OCI-LY7 (cell line): ENCODE measurements at regions not wholly inside any gene's neighbourhood (a gene's known extent, or its start where the extent isn't known, plus 50 kb on each side); places are given as distances from the start of the nearest gene placed in this dataset.

Experiments used
- BruUV-seq: library from RNA; stranded (reverse); fragments of 400-500 nt; replicated peaks from 2 replicates; lab custom pipeline; 2021; lab: Mats Ljungman, UMichigan
- CTCF ChIA-PET: fragments of 300-600 bp; sonication (Branson Sonifier 250); formaldehyde crosslinking; loops from one replicate; lab custom pipeline; 2022; ENCODE audit warnings: antibody characterized with exemption; ENCODE audit not compliant: unreplicated experiment; lab: Charles Lee
- POLR2A ChIA-PET: fragments of 300-600 bp; sonication (Branson Sonifier 250); formaldehyde crosslinking; loops from one replicate; lab custom pipeline; 2022; ENCODE audit warnings: antibody characterized with exemption; lab: Charles Lee
- DNase-seq: peaks from one replicate; pipeline ENCODE4 v3.0.0-alpha.2; 2015; ENCODE audit warnings: low spot score
- H2AFZ ChIP-seq: fragments of 200-600 bp; sonication (generic), shearing (Covaris generic); 2 replicates; pipeline ENCODE4 v1.6.1; 2014; ENCODE audit warnings: mild to moderate bottlenecking, antibody characterized with exemption, low read length, moderate library complexity
- H3K27ac ChIP-seq: fragments of 200-600 bp; sonication (generic); 2 replicates; pipeline ENCODE4 v1.5.1; 2014; ENCODE audit warnings: mixed run types, low read depth, mild to moderate bottlenecking, moderate library complexity, low read length, inconsistent platforms; ENCODE audit not compliant: poor library complexity, severe bottlenecking
- H3K36me3 ChIP-seq: fragments of 200-600 bp; sonication (generic); 2 replicates; pipeline ENCODE4 v1.6.1; 2014; ENCODE audit warnings: mild to moderate bottlenecking, antibody characterized with exemption, low read length, moderate library complexity, mixed read lengths; ENCODE audit not compliant: insufficient read depth
- H3K4me1 ChIP-seq: fragments of 200-600 bp; sonication (generic); 2 replicates; pipeline ENCODE4 v1.5.1; 2014; ENCODE audit warnings: mild to moderate bottlenecking, low read length; ENCODE audit not compliant: insufficient read depth, poor library complexity, severe bottlenecking
- H3K4me2 ChIP-seq: fragments of 200-600 bp; sonication (generic); 2 replicates; pipeline ENCODE4 v1.6.1; 2014; ENCODE audit warnings: mild to moderate bottlenecking, low read length
- H3K4me3 ChIP-seq: fragments of 200-600 bp; sonication (generic); 2 replicates; pipeline ENCODE4 v1.5.1; 2014; ENCODE audit warnings: mild to moderate bottlenecking, low read depth, low read length; ENCODE audit not compliant: poor library complexity, severe bottlenecking
- H3K79me2 ChIP-seq: fragments of 200-600 bp; sonication (generic); 2 replicates; pipeline ENCODE4 v1.6.1; 2016; ENCODE audit warnings: low read depth, mild to moderate bottlenecking, low read length, moderate library complexity, mixed read lengths; ENCODE audit not compliant: insufficient read depth
- H3K9me2 ChIP-seq: fragments of 200-600 bp; sonication (generic); 2 replicates; pipeline ENCODE4 v1.6.1; 2016; ENCODE audit warnings: mild to moderate bottlenecking, low read length, mixed read lengths; ENCODE audit not compliant: insufficient read depth
- H3K9me3 ChIP-seq: fragments of 200-600 bp; sonication (generic); 2 replicates; pipeline ENCODE4 v1.6.1; 2014; ENCODE audit warnings: mild to moderate bottlenecking, mixed run types, low read length, mixed read lengths
- H4K20me1 ChIP-seq: fragments of 200-600 bp; sonication (generic); 2 replicates; pipeline ENCODE4 v1.6.1; 2014; ENCODE audit warnings: mild to moderate bottlenecking, antibody characterized with exemption, low read length, moderate library complexity, mixed read lengths; ENCODE audit not compliant: insufficient read depth
- EZH2phosphoT487 ChIP-seq: fragments of 200-600 bp; sonication (generic); IDR thresholded peaks from 2 replicates; pipeline ENCODE4 v1.6.1; 2018; ENCODE audit warnings: low read depth, borderline replicate concordance, mild to moderate bottlenecking, mixed run types, antibody characterized with exemption, low read length, moderate library complexity, mixed read lengths
- intact Hi-C: fragments of 100-400 bp; cut with micrococcal nuclease; formaldehyde crosslinking; loops from one replicate; pipeline ENCODE4 v1.10.0; 2022; ENCODE audit not compliant: unreplicated experiment
- TF ChIP-seq, protein P1 (sequence below): fragments of 200-600 bp; sonication (generic); conservative IDR thresholded peaks from 2 replicates; pipeline ENCODE4 v1.5.1; 2014; ENCODE audit warnings: mild to moderate bottlenecking, antibody characterized with exemption, low read length, moderate library complexity, mixed read lengths

GRCh38 chr15:36178303-36178633, 401.2 kb upstream of the CDIN1 start:
- Histone ChIP-seq H3K9me3 (no peaks in the 10 kb centered on the region), H3K27ac (no peak overlapping the region), H4K20me1 (no peaks in the 10 kb centered on the region), H3K9me2 (no peaks in the 10 kb centered on the region), H3K36me3 (no peaks in the 10 kb centered on the region), H3K79me2 (no peaks in the 10 kb centered on the region), H3K4me2 (no peak overlapping the region), H2AFZ (no peak overlapping the region), H3K4me3 (no peak overlapping the region), H3K4me1 (no peaks in the 10 kb centered on the region)
- intact Hi-C loops: no loop called here
- no peak for DNase-seq
- TF ChIP-seq EZH2phosphoT487: no peak
- TF ChIP-seq, protein P1, sequence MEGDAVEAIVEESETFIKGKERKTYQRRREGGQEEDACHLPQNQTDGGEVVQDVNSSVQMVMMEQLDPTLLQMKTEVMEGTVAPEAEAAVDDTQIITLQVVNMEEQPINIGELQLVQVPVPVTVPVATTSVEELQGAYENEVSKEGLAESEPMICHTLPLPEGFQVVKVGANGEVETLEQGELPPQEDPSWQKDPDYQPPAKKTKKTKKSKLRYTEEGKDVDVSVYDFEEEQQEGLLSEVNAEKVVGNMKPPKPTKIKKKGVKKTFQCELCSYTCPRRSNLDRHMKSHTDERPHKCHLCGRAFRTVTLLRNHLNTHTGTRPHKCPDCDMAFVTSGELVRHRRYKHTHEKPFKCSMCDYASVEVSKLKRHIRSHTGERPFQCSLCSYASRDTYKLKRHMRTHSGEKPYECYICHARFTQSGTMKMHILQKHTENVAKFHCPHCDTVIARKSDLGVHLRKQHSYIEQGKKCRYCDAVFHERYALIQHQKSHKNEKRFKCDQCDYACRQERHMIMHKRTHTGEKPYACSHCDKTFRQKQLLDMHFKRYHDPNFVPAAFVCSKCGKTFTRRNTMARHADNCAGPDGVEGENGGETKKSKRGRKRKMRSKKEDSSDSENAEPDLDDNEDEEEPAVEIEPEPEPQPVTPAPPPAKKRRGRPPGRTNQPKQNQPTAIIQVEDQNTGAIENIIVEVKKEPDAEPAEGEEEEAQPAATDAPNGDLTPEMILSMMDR: no peak
- POLR2A ChIA-PET: no interaction called here
- BruUV-seq: no TSS peak
- CTCF ChIA-PET: no interaction called here

DNA sequence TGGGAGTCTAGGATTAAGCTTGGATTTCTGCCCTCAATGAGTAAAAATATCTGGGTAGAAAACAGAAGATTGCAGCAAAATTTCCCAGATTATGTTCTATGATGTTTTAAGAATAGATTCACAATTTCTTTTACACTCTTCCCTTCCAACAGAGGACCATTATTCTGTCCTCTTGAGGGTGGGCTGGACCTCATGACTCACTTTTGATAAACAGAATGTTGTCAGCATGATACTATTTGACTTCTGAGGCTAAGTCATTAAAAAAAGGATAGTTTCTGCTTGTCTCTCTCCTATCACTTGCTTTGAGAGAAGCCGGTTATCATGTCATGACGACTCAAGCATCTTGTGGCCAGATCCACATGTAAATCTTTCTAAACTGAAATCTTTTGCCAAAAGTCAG, 396.2 kb upstream of the CDIN1 start:
- intact Hi-C loops: no loop called here
- Histone ChIP-seq H3K79me2 (no peaks in the 10 kb centered on the region), H4K20me1 (no peaks in the 10 kb centered on the region), H3K4me2 (no peak overlapping the region), H3K27ac (no peak overlapping the region), H3K9me2 (no peaks in the 10 kb centered on the region), H3K36me3 (no peaks in the 10 kb centered on the region), H3K9me3 (no peaks in the 10 kb centered on the region), H2AFZ (no peak overlapping the region), H3K4me3 (no peak overlapping the region), H3K4me1 (no peaks in the 10 kb centered on the region)
- TF ChIP-seq EZH2phosphoT487: no peak
- TF ChIP-seq, protein P1: no peak
- no peak for DNase-seq
- ChIA-PET POLR2A (no interaction called here), CTCF (no interaction called here)
- BruUV-seq: no TSS peak

GRCh38 chr15:36185438-36185837, 394.0 kb upstream of the CDIN1 start:
- DNase-seq: no peak
- Histone ChIP-seq H4K20me1 (no peaks in the 10 kb centered on the region), H3K27ac (no peak overlapping the region), H3K36me3 (no peaks in the 10 kb centered on the region), H3K4me3 (no peak overlapping the region), H2AFZ (no peak overlapping the region), H3K79me2 (no peaks in the 10 kb centered on the region), H3K4me2 (no peak overlapping the region), H3K9me3 (no peaks in the 10 kb centered on the region), H3K4me1 (no peaks in the 10 kb centered on the region), H3K9me2 (no peaks in the 10 kb centered on the region)
- BruUV-seq: no TSS peak
- CTCF ChIA-PET: no interaction called here
- no peak for TF ChIP-seq EZH2phosphoT487
- TF ChIP-seq, protein P1: no peak
- POLR2A ChIA-PET: no interaction called here
- intact Hi-C loops: no loop called here
